ENCODE measurements at regions not wholly inside any gene's neighbourhood (a gene's known extent, or its start where the extent isn't known, plus 50 kb on each side); places are given as distances from the start of the nearest gene placed in this dataset.

GRCh38 chr17:79538291-79538690 lies 72.6 kb downstream of the RBFOX3 start:
- no peak for TF ChIP-seq CTCF (IDR thresholded peaks at IDR 0.05; ENCODE audit: insufficient read depth, low read depth, low read length, missing control alignments)
- no peak overlapping the region for H3K4me3 ChIP-seq (ENCODE audit: low read length)

GRCh38 chr17:79537686-79538085 lies 73.2 kb downstream of the RBFOX3 start:
- no peak for DNase-seq (ENCODE audit: low read depth)
- no peak for TF ChIP-seq CTCF (IDR thresholded peaks at IDR 0.05; ENCODE audit: insufficient read depth, low read depth, low read length, missing control alignments)
- no peak overlapping the region for H3K4me3 ChIP-seq (ENCODE audit: low read length)

More at GRCh38 chr17:79538291-79538690, 72.6 kb downstream of the RBFOX3 start:
- DNase-seq (ENCODE audit: low read depth), result no peak

GRCh38 chr17:79537061-79537460 lies 73.8 kb downstream of the RBFOX3 start:
- no peak for DNase-seq (ENCODE audit: low read depth)
- no peak for TF ChIP-seq CTCF (IDR thresholded peaks at IDR 0.05; ENCODE audit: insufficient read depth, low read depth, low read length, missing control alignments)
- no peak overlapping the region for H3K4me3 ChIP-seq (ENCODE audit: low read length)

GRCh38 chr17:79536212-79536840 lies 74.5 kb downstream of the RBFOX3 start:
- no peak for DNase-seq (ENCODE audit: low read depth)
- no peak for TF ChIP-seq CTCF (IDR thresholded peaks at IDR 0.05; ENCODE audit: insufficient read depth, low read depth, low read length, missing control alignments)
- H3K4me3 ChIP-seq (ENCODE audit: low read length), result no peak overlapping the region

GRCh38 chr17:79535728-79536025 lies 75.2 kb downstream of the RBFOX3 start:
- no peak for TF ChIP-seq CTCF (IDR thresholded peaks at IDR 0.05; ENCODE audit: insufficient read depth, low read depth, low read length, missing control alignments)
- no peak overlapping the region for H3K4me3 ChIP-seq (ENCODE audit: low read length)
- no peak for DNase-seq (ENCODE audit: low read depth)

- DNase-seq (ENCODE audit: low read depth), result no peak
- TF ChIP-seq CTCF (IDR thresholded peaks at IDR 0.05; ENCODE audit: insufficient read depth, low read depth, low read length, missing control alignments), result no peak
- H3K4me3 ChIP-seq (ENCODE audit: low read length), result no peak overlapping the region
Observed at GRCh38 chr17:79534851-79535727, 75.8 kb downstream of the RBFOX3 start.
